Skeletal muscle tissue (tissue), 3 donors: ENCODE measurements at regions not wholly inside any gene's neighbourhood (a gene's known extent, or its start where the extent isn't known, plus 50 kb on each side); places are given as distances from the start of the nearest gene placed in this dataset.

Experiments used
- H3K27ac ChIP-seq: one replicate; pipeline ENCODE4 v1.7.0; 2013; ENCODE audit warnings: mild to moderate bottlenecking, low read depth, low read length, inconsistent platforms
- H3K27me3 ChIP-seq, 3 donors: one replicate each; pipeline ENCODE4 v1.7.0; 2013; ENCODE audit warnings: low read length in 3 of 3; ENCODE audit not compliant: control insufficient read depth in 3 of 3, insufficient read depth in 3 of 3
- H3K36me3 ChIP-seq, 3 donors: one replicate each; pipeline ENCODE4 v1.7.0; 2013; ENCODE audit warnings: low read length in 3 of 3; ENCODE audit not compliant: control insufficient read depth in 3 of 3, insufficient read depth in 3 of 3
- H3K4me1 ChIP-seq, 3 donors: one replicate each; pipeline ENCODE4 v1.7.0; 2013; ENCODE audit warnings: low read length in 3 of 3, mild to moderate bottlenecking in 3 of 3; ENCODE audit not compliant: control insufficient read depth in 3 of 3, insufficient read depth in 3 of 3
- H3K4me3 ChIP-seq, 3 donors: one replicate each; pipeline ENCODE4 v1.7.0; 2013; ENCODE audit warnings: low read length in 3 of 3
- H3K9ac ChIP-seq, 3 donors: one replicate each; pipeline ENCODE4 v1.7.0; 2013; ENCODE audit warnings: low read length in 3 of 3, mild to moderate bottlenecking in 3 of 3, moderate library complexity in 2 of 3, low read depth in 1 of 3
- H3K9me3 ChIP-seq, 3 donors: one replicate each; pipeline ENCODE4 v1.7.0; 2013; ENCODE audit warnings: low read length in 3 of 3; ENCODE audit not compliant: control insufficient read depth in 3 of 3
- donor health status: Osteomylitis.

DNA sequence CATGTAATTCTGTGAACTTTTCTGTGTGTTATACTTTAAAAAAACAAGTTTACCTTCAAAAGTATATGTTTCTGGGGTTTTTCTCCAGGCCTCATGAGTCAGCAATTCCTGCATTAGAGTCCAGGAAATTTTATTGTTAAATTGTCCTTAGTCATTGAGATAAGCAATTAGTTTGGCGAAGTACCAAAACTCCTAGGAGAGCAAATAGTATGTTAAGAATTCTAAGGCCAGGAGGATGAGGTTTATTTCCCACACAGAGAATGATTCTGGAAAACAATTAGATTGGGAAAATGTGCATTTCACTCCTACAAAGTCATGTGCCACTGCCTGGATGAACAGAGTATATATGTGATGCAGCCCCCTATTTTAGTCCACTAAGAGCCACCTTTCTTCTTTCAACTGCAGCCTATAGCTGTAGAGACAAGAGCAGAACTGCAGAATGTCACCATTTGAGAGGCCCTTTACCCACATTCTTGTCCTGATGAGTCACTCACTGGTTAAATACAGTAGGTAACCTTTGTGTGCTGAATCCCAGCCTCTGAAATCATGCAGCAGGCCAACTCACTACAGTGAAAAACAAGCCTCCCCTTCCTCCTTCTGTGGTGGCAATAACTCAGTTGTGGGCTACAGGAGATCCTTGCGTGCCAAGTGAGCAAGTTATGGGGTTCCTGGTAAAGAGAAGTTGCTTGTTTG lies 452.8 kb upstream of the THBS1 start:
- Histone ChIP-seq H3K9me3 (no peaks in the 10 kb centered on the region), H3K36me3 (no peaks in the 10 kb centered on the region), H3K27ac (peak overlapping the region; percentile 37), H3K27me3 (no peaks in the 10 kb centered on the region), H3K4me1 (peaks cover 6 to 17% (median 15%) of the 10 kb centered on the region in 3 donors), H3K9ac (no peak overlapping the region), H3K4me3 (no peak overlapping the region)

DNA sequence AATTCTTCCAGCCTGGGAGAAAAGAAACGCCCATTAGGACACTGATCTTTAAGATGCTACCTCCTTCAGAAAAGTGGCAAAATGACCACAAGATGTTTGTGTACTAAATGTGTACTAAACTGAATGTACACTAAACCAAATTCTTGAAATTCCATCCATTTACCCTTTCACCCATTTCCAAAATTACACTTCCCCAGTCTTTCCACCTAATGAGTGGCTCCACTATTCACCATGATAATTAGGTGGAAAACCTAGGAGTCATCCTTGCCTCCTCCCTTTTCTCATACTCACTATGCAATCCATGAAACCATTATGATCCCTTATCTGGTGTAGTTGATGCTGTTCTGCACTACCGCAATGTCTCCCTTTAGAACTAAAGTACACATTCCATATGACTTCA lies 452.1 kb upstream of the THBS1 start:
- H3K36me3 ChIP-seq: no peaks in the 10 kb centered on the region
- no peaks in the 10 kb centered on the region for H3K9me3 ChIP-seq
- no peak overlapping the region for H3K4me3 ChIP-seq
- H3K27ac ChIP-seq: peak overlapping the region; percentile 37
- no peak overlapping the region for H3K9ac ChIP-seq
- no peaks in the 10 kb centered on the region for H3K27me3 ChIP-seq
- peaks cover 6 to 17% (median 15%) of the 10 kb centered on the region in 3 donors for H3K4me1 ChIP-seq

DNA sequence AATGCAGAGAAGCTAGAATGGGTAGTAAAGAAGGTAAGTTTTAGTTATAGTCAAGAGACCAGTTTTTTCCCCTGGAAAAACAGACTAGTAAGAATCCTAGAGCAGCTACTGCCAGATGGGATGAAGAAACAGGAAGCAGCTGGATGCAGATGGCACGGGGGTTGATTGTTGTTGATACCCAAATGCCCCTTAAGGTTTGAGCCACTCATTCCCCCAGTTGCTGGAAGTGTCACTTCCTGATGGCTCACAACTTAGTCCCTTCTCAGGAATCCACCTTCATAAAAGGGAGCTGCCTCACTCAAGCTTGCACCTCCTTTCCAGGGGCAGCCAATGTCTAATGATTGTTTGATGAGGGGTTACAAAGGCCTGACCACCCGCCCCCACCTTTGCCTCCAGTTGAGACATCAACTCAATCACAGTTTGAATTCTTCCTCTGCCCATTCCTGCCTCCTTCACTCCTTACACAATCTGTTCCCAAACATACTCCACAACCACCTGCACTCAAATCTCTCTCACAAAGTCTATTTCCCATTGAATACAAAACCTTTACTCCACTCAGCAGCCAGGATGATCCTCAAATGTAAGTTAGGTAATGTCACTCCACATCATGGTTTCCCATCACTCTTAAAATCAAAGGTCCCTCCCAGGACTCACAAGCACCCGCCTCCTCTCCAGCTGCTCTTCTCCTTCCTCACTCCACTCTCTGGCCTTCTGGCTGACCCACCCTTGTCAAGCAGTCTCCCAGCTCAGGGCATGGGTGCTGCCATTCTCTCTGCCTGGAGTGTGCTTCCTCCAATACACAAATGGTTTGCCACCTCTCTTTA lies 450.1 kb upstream of the THBS1 start:
- Histone ChIP-seq H3K36me3 (no peaks in the 10 kb centered on the region), H3K4me1 (peaks cover 5 to 6% (median 6%) of the 10 kb centered on the region in 3 donors), H3K4me3 (no peak overlapping the region), H3K9me3 (no peaks in the 10 kb centered on the region), H3K9ac (no peak overlapping the region), H3K27ac (no peak overlapping the region), H3K27me3 (no peaks in the 10 kb centered on the region)

DNA sequence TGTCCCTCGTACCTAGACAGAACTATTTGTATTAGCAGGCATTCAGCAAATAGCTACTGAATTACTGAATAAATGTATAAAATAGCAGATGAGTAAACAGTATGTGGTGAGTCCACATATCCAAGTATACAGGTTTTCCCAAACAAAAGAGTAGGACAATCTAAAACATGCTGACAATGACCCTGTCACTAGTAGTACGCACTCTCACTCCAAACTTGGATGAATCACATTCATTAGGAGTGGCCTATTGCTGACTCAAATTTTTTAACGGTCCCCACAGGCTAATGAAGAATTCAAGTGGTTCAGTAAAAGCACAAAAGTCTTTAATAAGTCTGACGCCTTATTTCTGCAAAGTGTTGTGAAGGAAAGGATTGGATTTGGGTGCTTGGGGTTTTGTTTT lies 449.3 kb upstream of the THBS1 start:
- Histone ChIP-seq H3K4me3 (no peak overlapping the region), H3K4me1 (peaks cover 5 to 6% (median 6%) of the 10 kb centered on the region in 3 donors), H3K27ac (no peak overlapping the region), H3K27me3 (no peaks in the 10 kb centered on the region), H3K9ac (no peak overlapping the region), H3K36me3 (no peaks in the 10 kb centered on the region), H3K9me3 (no peaks in the 10 kb centered on the region)

DNA sequence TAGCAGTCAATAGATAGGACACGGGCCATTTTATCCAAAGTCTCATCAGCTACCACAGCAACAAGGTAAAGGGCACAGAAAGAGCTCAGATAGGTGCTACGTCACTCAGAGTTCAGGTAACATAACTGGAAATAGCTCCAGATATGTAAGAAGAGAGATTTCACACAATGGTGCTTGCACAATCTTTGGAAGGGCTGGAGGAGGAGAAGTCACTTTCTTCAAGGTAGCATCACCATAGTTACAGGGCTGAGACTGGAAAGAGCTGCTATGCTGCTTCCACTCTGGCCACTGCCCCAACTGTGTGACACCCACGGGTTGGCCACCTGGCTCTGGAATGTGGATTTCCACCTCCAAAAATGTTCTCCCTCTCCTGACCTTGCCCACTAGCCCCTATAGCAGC lies 448.8 kb upstream of the THBS1 start:
- H3K27ac ChIP-seq: no peak overlapping the region
- peaks cover 5 to 6% (median 5%) of the 10 kb centered on the region in 3 donors for H3K4me1 ChIP-seq
- no peak overlapping the region for H3K9ac ChIP-seq
- no peaks in the 10 kb centered on the region for H3K27me3 ChIP-seq
- H3K4me3 ChIP-seq: no peak overlapping the region
- no peaks in the 10 kb centered on the region for H3K36me3 ChIP-seq
- H3K9me3 ChIP-seq: no peaks in the 10 kb centered on the region

DNA sequence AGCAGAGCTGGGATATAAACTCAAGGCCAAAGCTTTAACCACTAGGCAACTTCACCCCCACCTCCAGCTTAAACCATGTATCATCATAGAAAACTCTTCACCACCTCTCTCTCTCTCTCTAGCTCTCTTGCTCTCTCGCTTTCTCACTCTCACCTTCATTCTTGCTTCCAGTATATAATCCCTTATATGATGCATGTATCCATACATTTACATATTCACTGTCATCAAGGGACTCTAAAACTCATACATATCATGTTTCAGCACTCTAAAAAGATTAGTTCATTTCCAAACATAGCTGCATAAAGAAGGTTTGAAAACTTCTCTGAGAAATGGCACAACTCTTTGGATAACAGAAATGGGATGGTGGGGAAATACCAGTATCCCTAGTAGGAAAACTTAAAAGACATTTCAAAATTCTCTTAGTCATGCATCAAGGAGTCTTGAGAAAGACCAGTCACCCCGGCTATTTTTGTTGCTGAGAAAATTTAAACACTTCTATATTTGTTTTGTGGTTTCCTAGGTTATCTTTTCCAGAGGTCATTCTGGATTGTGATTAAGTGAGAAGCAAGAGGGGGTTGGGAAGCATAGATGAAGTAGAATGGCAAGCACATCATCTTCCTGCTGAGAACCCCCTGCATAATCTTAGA lies 447.8 kb upstream of the THBS1 start:
- H3K36me3 ChIP-seq: no peaks in the 10 kb centered on the region
- no peaks in the 10 kb centered on the region for H3K9me3 ChIP-seq
- H3K4me1 ChIP-seq: peaks cover 2 to 4% (median 3%) of the 10 kb centered on the region in 3 donors
- H3K27ac ChIP-seq: no peak overlapping the region
- H3K27me3 ChIP-seq: no peaks in the 10 kb centered on the region
- H3K9ac ChIP-seq: no peak overlapping the region
- no peak overlapping the region for H3K4me3 ChIP-seq

DNA sequence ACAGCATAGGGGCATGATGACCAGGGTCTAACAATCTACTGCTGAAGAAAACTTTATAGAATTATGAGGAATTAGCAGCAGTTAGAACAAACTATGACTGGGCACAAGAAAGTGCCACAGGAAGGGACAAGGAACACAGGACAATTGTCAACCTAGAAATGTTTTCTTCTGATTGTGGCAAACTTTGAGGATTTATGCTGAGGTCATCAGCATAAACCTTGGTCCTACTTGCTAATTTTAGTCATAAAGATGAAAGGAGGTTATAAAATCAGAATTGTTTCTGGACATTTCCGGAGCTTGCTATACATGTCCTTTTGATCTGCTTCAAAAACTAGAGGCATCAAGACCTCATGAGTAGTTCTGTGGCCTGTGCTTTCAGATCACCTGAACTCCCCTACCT lies 446.6 kb upstream of the THBS1 start:
- H3K9me3 ChIP-seq: no peaks in the 10 kb centered on the region
- no peak overlapping the region for H3K9ac ChIP-seq
- H3K36me3 ChIP-seq: no peaks in the 10 kb centered on the region
- H3K4me3 ChIP-seq: no peak overlapping the region
- H3K27me3 ChIP-seq: no peaks in the 10 kb centered on the region
- no peak overlapping the region for H3K27ac ChIP-seq
- no peaks in the 10 kb centered on the region for H3K4me1 ChIP-seq

DNA sequence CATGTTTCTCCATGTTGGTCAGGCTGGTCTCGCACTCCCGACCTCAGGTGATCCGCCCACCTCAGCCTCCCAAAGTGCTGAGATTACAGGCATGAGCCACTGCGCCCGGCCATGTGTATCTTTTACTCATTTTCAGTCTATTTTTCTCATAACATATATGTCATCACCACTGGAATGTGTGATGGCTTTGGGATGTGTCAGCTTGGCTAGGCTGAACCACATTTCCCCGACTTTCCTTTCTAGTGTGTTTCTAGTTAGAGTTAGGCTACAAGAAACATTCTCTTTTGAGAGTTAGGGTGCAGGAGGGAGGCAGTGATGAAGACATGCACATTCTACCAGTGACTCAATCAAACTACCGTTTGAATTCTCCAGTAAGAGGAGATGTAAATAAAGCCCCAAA lies 444.9 kb upstream of the THBS1 start:
- no peaks in the 10 kb centered on the region for H3K4me1 ChIP-seq
- no peak overlapping the region for H3K9ac ChIP-seq
- no peak overlapping the region for H3K27ac ChIP-seq

DNA sequence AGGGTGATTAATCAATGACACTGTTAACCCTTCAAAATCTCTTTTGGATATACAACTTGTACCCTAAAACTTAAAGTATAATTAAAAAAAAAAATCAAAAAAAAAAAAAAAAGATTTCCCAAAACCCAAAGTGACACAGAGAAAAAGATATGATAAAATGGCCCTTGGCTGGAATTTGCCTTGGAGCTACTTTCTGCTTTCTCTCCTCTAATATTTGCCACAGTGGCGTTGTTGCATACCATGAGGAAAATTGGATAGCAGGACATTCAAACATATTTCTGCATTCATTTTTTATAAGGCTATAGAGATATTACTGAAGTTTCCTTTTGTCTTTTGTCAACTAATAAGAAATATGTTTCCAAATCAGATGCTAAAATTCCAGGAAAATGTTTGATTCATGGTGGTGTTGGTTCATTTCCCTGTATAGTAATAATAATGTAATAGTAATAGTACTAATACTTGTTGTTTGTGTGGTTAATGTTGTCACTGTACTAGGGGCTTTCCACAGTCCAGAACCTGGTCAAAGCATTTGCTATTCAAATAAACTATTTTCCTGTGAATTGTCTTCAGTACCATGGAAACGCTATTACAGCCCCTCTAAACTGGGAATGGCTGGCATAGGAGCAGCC lies 441.3 kb upstream of the THBS1 start:
- H3K9me3 ChIP-seq: no peaks in the 10 kb centered on the region
- no peaks in the 10 kb centered on the region for H3K4me1 ChIP-seq
- H3K27ac ChIP-seq: no peak overlapping the region
- H3K4me3 ChIP-seq: no peak overlapping the region
- H3K36me3 ChIP-seq: no peaks in the 10 kb centered on the region
- no peak overlapping the region for H3K9ac ChIP-seq
- H3K27me3 ChIP-seq: no peaks in the 10 kb centered on the region

More for the DNA sequence above, 444.9 kb upstream of the THBS1 start:
- no peaks in the 10 kb centered on the region for H3K9me3 ChIP-seq
- H3K27me3 ChIP-seq: no peaks in the 10 kb centered on the region
- no peak overlapping the region for H3K4me3 ChIP-seq
- H3K36me3 ChIP-seq: no peaks in the 10 kb centered on the region
